ENCODE measurements at regions not wholly inside any gene's neighbourhood (a gene's known extent, or its start where the extent isn't known, plus 50 kb on each side); places are given as distances from the start of the nearest gene placed in this dataset.
"Not testable (repeated sequence)": the region's sequence is repeated elsewhere in the genome, so short reads cannot be mapped to it uniquely, and the experiment has no call there.

GRCh38 chr6:19159561-19159960, 677.6 kb upstream of the ID4 start:
- no peak for DNase-seq

- no peak for DNase-seq
Observed at GRCh38 chr6:19160081-19160730, 677.0 kb upstream of the ID4 start.

- no peak for DNase-seq
Observed at GRCh38 chr6:19167251-19167650, 669.9 kb upstream of the ID4 start.

GRCh38 chr6:19169366-19169765, 667.8 kb upstream of the ID4 start:
- DNase-seq = no peak

GRCh38 chr6:19175023-19175422, 662.1 kb upstream of the ID4 start:
- no peak for DNase-seq

GRCh38 chr6:19180348-19181072, 656.7 kb upstream of the ID4 start:
- DNase-seq = no peak

- DNase-seq = no peak
Observed at GRCh38 chr6:19181211-19181610, 656.0 kb upstream of the ID4 start.

- DNase-seq = no peak
Observed at GRCh38 chr6:19193624-19194023, 643.5 kb upstream of the ID4 start.

GRCh38 chr6:19204445-19204844, 632.7 kb upstream of the ID4 start:
- DNase-seq = no peak

GRCh38 chr6:19205076-19205475, 632.1 kb upstream of the ID4 start:
- no peak for DNase-seq

- no peak for DNase-seq
Observed at GRCh38 chr6:19209202-19209601, 628.0 kb upstream of the ID4 start.

GRCh38 chr6:19210849-19211590, 626.1 kb upstream of the ID4 start:
- no peak for DNase-seq

GRCh38 chr6:19214231-19214630, 622.9 kb upstream of the ID4 start:
- DNase-seq = no peak

- DNase-seq = no peak
Observed at GRCh38 chr6:19219931-19220330, 617.2 kb upstream of the ID4 start.

GRCh38 chr6:19231878-19232561, 605.1 kb upstream of the ID4 start:
- no peak for DNase-seq

GRCh38 chr6:19245656-19246055, 591.5 kb upstream of the ID4 start:
- no peak for DNase-seq

GRCh38 chr6:19247181-19247580, 590.0 kb upstream of the ID4 start:
- DNase-seq = not testable (repeated sequence)

- DNase-seq = not testable (repeated sequence)
Observed at GRCh38 chr6:19256123-19256522, 581.0 kb upstream of the ID4 start.

GRCh38 chr6:19261642-19262041, 575.5 kb upstream of the ID4 start:
- no peak for DNase-seq

GRCh38 chr6:19268117-19268516, 569.1 kb upstream of the ID4 start:
- no peak for DNase-seq

GRCh38 chr6:19268718-19269117, 568.5 kb upstream of the ID4 start:
- no peak for DNase-seq

GRCh38 chr6:19269341-19269898, 567.8 kb upstream of the ID4 start:
- no peak for DNase-seq

- no peak for DNase-seq
Observed at GRCh38 chr6:19270616-19271015, 566.6 kb upstream of the ID4 start.
